ENCODE measurements at regions not wholly inside any gene's neighbourhood (a gene's known extent, or its start where the extent isn't known, plus 50 kb on each side); places are given as distances from the start of the nearest gene placed in this dataset.

- DNase-seq, result no peak
These were observed 335.7 kb upstream of the SHH start for GRCh38 chr7:156147756-156148504.

DNA sequence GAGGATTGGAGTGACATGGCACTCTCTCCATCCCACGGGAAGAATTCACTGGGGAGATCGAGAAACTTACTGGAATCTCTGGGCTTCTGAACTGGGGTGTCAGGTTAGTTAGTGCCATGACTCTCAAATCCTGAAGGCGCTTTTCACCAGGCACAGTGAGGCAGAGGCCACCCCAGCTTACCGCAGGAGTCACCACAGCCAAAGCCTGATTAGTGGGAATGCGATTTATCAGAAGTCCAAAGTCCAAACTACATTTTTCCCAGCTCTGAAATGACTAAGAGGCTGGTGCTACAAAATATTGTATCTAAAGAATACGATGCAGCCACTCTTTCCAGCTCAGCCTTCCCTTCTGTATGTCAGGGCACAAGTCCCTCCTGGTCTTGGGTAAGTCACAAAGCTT lies 334.8 kb upstream of the SHH start:
- DNase-seq, result no peak

DNA sequence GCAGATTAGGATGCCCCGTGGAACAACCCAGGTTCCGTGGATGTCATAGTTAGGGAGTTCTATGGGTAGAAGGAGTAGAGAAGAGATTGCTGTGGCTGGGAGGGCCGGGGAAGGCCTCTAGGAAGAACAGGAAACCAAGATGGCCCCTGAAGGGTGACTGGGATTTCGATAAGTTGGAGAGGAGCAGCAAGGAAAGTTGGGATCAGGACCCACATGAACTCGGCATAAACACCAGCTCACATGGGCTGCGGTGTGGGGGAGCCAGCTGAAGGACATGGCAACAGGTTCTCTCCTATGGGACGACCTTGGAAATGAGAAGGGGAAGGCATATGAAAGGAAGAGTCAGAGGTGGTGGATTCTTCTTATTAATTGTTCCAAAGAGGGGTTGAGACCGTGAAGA lies 333.7 kb upstream of the SHH start:
- DNase-seq, result no peak

DNA sequence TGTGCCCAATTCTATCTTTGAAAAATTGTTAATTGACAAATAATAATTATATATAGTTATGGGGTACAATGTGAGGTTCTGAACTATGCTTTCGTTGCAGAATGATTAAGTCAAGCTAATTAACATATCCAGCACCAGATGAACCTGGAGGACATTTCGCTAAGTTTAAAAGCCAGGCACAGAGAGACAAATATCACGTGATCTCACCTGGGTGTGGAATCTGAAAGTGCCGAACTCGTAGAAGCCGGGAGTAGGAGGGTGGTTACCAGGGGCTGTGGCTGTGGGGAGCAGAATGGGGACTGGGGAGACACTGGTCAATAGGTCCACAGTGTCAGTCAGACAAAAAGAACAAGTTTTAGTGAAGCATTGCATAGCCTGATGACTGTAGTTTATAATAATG lies 332.9 kb upstream of the SHH start:
- no peak for DNase-seq

GRCh38 chr7:156143683-156144082 lies 331.4 kb upstream of the SHH start:
- no peak for DNase-seq

DNA sequence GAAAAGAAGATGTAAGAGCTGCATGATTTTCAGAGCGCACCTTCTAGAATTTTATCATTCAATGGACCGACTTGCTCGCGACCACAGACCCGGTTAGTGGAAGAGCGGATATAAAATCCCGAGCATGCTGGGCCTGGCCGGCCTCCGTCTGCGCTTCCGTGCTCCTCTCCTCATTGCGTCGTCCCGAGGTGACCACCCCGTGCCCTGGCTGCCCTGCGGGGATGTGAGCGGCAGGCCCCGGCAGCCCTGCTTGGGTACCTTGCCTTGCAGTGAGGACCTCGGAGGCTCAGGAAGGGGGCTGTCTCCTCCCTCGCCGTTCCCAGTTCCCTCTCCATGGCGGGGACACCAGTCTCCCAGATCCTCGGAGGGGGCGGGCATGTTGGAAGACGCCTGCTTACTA lies 330.9 kb upstream of the SHH start:
- no peak for DNase-seq

GRCh38 chr7:156141941-156142340 lies 329.7 kb upstream of the SHH start:
- no peak for DNase-seq

DNA sequence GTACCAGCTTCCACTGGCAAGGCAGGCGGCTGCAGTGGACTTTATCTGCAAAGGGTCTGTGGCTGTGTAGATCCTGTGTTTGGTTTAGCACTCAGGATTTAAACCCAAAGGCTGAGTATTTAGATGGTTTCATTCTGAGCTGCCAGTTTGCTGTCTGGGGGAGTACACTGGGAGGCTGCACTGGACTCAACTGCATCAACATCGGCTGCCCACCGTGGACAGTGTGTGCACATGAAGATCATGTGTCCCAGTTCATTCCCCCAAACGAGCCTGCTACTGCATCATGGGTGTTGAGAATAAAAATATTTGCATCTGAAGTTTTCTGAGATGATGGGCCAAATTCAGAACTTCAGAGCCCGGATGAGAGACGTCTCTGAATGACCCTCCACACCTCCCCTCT lies 328.6 kb upstream of the SHH start:
- no peak for DNase-seq

- DNase-seq, result no peak
These were observed 328.2 kb upstream of the SHH start for GRCh38 chr7:156140447-156140846.

DNA sequence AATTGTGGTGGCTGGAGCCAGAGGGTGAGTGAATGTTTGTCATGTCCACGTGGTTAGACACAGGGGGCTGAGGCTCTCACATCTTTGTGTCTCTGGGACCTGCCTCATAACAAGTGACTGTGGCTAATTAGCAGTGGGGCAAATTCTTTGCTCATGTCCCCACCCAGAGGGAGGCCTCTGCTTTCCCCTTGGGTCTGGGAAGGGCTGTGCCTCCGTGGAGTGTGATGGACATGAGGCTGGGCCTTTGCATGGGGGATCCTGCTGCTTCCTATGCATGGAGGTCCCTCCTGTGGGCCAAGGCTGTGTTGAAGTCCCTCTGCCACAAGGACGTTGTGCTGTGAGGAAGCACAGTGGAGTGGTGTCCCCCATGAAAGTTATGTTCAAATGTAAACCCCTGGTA lies 327.4 kb upstream of the SHH start:
- no peak for DNase-seq

DNA sequence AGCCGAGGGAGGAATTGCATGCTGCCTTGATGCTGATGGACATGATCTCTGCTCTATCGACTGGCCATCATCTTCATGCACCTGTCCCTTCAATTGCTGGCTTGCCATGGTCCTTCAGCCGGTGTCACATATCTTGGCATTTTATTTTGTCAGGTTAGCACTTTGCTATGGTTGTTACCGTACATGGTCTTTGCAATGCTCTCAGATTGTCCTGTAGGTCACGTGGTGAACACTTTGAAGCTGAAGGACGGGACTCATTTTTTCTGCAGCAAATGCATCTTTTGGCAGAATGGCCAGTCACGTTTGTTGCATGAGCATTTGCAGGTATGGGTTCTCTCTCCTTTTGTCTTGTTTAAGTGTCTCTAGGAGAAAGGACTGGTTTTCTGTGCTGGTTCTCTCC lies 326.8 kb upstream of the SHH start:
- DNase-seq, result no peak

- DNase-seq, result no peak
These were observed 319.6 kb upstream of the SHH start for GRCh38 chr7:156131881-156132280.

DNA sequence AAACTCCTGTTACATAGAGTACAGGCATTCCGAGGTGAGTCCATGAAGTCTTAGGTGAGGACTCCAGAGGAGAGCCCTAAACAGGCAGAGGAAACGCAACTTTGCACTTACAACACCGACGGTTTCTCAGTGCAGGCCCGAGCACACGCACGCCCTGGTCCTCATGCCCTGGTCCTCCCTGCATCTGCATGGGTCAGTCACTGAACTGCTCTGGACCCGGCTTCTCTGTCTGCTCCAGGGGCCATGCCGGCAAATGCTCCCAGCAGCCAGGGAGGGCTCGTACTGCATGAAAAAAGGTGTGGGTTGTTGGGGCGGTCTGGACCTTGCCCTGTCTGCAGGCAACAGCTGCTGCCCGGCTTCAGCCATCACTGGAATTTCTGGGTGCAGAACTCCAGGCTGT lies 317.3 kb upstream of the SHH start:
- no peak for DNase-seq

DNA sequence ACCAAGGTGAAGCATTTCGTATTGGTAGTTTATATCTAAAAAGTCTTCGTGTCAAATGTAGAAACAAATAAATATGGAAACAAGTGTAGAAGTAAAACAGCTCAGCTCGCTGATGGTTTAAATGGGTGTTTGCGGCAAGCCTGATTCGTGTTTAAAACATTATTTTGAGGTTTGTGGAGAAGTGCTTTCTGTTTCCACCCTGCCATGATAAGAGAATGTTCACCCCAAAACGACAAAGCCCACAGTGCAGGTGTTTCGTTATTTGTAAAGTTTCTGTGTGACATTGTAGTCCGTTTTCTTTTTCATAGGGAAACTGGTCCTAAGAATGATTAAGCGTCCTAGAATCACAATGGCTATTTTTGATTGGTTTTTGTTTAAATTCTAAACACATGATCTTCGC lies 316.2 kb upstream of the SHH start:
- no peak for DNase-seq

DNA sequence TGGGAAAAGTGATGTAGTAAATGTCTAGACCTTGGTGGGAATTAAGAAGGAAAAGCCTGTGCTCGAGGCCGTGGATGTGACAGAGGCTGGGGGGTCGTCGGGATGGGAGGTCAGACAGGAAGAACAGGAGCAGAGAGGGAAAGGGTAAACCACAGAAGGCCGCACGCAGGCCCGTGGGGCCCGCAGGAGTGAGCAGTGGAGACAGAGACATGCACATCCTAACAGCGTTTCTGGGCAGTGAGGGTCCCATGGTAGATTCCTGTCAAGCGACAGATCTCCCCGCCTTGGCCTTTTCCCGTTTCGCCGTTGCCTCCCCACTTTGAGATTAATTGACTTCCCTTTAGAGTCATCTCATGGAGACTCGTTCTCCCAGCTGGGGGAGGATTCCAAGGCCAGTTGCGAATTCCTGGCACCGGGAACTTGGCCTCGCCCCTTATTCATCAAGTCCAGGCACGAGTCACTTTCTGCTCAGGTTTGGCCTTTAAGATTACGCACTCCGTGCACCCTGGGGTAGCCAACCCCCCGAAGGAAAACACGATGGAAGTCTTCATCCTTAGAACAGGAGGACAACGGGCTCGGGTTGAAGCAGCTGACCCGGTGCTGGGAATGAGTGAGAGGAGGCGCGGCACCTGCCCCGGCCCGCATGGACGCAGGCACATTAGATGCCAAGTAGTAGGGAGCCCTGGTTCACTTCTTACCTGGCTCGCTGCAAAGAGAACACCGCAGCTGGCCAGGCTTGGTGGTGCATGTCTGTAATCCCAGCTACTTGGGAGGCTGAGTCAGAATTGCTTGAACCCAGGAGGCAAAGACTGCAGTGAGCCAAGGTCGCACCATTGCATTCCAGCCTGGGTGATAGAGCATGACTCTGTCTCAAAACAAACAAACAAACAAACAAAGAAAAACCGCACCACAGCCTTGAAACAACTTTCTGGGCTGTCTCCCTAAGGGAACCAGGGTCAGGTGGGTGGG lies 315.2 kb upstream of the SHH start:
- DNase-seq, result no peak

DNA sequence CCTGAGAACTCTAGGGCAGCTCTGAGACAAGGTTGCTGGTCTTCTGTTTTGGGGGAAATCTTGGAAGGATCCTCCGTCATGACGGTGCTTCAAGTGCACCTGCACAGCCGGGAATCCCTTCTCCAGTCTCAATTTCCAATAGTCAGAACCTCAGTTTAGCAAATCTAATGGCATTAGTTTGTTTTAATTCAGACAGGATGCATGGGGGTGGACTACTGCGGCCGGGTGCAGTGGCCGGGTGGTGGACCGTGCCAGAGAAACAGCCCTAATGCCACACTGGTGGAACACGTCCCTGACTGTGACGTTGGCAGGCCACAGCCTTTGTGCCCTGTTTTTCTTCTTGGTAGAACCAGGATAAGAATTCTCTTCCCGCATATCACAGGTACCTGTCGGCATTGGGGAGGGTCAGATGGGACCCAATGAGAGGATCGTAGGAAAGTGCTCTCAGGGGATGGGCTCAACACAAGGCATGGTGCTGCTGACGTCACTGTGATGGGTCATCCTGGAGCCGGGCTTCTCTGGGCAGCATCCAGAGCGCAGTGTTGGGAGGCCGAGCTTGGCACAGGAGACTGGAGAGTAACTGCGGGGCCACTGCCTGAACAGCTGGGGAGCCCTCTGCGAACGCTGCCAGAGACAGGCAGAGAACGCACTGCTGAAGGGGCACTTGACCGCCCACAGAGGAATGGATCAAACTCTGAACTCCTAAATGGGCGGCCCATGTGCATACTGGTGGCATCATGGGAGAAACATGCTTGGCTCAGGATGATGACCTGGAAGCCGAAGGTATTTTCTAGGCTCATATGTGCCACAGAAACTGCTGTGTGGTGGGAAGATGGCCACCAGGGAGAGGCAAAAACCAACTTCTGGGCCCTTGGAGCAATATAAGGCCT lies 313.8 kb upstream of the SHH start:
- no peak for DNase-seq

DNA sequence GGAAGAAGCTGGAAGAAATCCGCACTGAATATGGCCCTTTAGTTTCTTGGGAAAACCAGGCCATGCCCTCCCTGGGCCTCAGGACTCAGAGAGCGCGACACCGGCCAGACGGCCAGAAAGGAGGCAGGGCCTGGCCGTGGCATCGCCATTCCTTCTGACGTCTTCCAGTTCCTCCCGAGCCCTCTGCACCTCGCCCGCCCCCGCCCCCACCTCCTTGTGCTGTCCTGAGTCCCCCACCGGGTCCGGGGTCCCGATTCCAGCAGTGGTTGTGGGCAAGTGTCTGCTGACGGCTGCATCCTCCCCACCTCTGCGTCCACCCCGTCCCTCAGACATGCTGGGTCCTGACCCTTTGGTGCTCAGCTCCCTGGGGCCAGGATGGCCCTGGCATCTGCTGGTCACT lies 312.1 kb upstream of the SHH start:
- no peak for DNase-seq

DNA sequence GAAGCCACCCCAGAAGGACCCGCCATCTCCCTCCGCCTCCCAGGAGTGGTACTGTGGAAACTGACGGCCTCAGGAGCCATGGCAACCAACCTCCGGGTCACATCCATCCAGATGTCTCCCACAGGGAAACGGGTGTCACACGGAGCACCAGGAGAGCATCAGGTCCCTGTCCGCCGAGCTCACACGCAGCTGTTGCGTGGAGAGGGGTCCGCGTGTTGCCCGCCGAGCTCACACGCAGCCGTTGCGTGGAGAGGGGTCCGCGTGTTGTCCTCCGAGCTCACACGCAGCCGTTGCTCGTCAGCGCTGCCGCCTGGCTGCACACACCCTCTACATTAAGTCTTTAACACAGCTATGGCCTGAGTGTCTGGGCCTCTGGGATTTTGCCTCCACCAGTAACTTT lies 311.1 kb upstream of the SHH start:
- no peak for DNase-seq

DNA sequence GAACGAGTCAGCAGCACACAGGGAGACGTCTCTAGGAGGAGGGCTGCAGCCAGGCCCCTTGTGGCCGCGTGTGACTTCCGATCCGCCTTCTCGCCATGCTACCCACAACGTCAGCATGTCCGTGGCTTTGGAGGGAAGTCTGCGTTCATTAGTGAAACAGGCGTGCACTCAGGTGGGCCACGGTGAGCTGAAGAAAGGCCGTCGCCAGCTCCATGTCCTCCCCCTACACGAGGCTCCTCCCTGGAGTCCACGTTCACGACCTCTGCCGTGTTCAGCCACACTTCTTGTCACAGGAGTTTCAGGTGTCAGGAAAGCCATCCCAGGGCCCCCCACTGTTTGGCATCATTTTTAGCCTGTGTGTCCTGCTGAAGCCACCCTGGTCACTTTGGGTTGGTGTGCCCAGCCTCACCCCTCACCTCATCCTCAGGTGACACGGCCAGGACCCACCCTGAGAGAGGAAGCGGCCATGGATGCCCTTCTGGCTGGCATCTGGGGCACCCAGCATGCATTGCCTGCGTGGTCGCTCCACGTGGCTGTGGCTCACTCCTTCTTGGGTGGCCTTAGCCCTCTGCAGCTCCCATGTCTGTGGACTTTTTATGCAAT lies 310.6 kb upstream of the SHH start:
- no peak for DNase-seq

DNA sequence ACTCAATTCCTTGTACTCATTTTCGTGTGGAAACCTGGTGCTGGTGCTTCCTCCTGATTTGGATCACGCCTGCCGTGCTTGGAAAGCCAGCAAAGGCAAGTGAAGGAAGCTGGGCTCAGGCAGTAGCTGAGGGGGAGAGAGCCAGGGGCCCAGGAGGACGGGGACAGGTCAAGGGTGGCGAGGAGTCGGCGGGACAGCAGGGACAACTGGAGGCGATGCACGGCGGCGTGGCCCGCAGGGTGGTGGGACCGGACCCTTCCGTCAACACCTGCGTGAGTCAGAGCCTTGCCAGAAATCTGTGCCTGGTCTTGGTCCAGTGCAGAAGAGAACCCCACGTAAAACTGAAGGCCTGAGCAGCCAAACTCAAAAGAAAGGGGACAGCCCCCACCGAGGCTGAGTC lies 309.7 kb upstream of the SHH start:
- DNase-seq, result no peak

DNA sequence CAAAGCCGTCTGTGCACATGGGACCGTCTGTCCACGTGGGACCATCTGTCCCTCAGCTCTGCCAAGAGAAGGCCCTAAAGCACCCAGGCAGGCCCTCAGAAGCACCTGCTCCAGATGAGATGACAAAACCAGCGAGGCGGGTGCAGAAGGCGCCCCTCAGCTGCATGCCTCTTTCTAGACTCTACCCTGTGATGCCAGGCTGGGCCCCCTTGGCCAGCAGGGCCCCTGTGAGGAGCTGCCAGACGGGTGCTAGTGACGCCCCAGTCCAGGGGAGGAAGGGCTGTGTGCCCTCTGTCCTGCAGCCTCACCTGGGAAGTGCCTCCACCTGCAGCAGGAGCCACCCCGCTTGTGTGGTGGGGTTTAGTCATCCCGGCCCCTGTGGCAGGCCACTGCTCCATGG lies 309.2 kb upstream of the SHH start:
- DNase-seq, result no peak

DNA sequence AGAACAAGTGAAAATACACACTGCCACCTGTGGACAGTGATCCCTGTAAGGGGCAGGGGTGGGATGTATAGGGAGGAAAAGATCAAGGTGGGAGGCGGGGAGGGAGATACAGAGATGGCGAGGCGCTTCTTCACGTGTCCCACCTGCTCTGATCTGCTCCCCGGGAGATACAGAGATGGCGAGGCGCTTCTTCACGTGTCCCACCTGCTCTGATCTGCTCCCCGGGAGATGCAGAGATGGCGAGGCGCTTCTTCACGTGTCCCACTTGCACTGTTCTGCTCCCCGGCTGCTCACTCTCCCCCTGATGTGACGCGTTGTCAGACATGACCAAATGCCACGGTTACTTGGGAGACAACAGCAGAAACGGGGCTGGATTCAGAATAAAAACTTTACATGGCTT lies 308.3 kb upstream of the SHH start:
- DNase-seq, result no peak

GRCh38 chr7:156119771-156120170 lies 307.5 kb upstream of the SHH start:
- DNase-seq, result no peak
